HG02588 (cell line): ENCODE measurements at regions not wholly inside any gene's neighbourhood (a gene's known extent, or its start where the extent isn't known, plus 50 kb on each side); places are given as distances from the start of the nearest gene placed in this dataset.

ENCODE experiments used
- ATAC-seq: cut with Tn5 transposase; IDR thresholded peaks from one replicate; pipeline ENCODE4 v1.9.1; 2021; ENCODE audit warnings: mild to moderate bottlenecking, moderate library complexity; ENCODE audit not compliant: unreplicated experiment

GRCh38 chr6:103995571-103995970 lies 864.1 kb downstream of the HACE1 start:
- ATAC-seq: no peak

- ATAC-seq: no peak
These were observed 875.9 kb downstream of the HACE1 start for GRCh38 chr6:103983860-103984259.

GRCh38 chr6:103983011-103983410 lies 876.7 kb downstream of the HACE1 start:
- no peak for ATAC-seq

GRCh38 chr6:103982574-103982973 lies 877.1 kb downstream of the HACE1 start:
- ATAC-seq: no peak

- no peak for ATAC-seq
These were observed 880.4 kb downstream of the HACE1 start for GRCh38 chr6:103979308-103979707.

- no peak for ATAC-seq
These were observed 922.3 kb downstream of the HACE1 start for GRCh38 chr6:103937389-103937788.

- ATAC-seq: no peak
These were observed 934.4 kb downstream of the HACE1 start for GRCh38 chr6:103925317-103925716.

- ATAC-seq: no peak
These were observed 949.7 kb downstream of the HACE1 start for GRCh38 chr6:103910018-103910417.

GRCh38 chr6:103908898-103909297 lies 950.8 kb downstream of the HACE1 start:
- ATAC-seq: no peak

- ATAC-seq: no peak
These were observed 964.6 kb downstream of the HACE1 start for GRCh38 chr6:103895136-103895535.

GRCh38 chr6:103893141-103893581 lies 966.6 kb downstream of the HACE1 start:
- ATAC-seq: no peak

GRCh38 chr6:103886951-103887350 lies 972.8 kb downstream of the HACE1 start:
- no peak for ATAC-seq

GRCh38 chr6:103885446-103885845 lies 974.3 kb downstream of the HACE1 start:
- no peak for ATAC-seq

- ATAC-seq: no peak
These were observed 979.9 kb downstream of the HACE1 start for GRCh38 chr6:103879800-103880199.

GRCh38 chr6:103875221-103875620 lies 984.5 kb downstream of the HACE1 start:
- ATAC-seq: no peak

- ATAC-seq: no peak
These were observed 985.1 kb downstream of the HACE1 start for GRCh38 chr6:103874575-103874974.

GRCh38 chr6:103872678-103873077 lies 987.0 kb downstream of the HACE1 start:
- ATAC-seq: no peak

GRCh38 chr6:103872233-103872632 lies 987.5 kb downstream of the HACE1 start:
- no peak for ATAC-seq

GRCh38 chr6:103870970-103871369 lies 988.7 kb downstream of the HACE1 start:
- ATAC-seq: no peak

- ATAC-seq: no peak
These were observed 997.4 kb downstream of the HACE1 start for GRCh38 chr6:103862297-103862696.

- ATAC-seq: no peak
These were observed 1001.7 kb downstream of the HACE1 start for GRCh38 chr6:103858003-103858402.

GRCh38 chr6:103855750-103856149 lies 1004.0 kb downstream of the HACE1 start:
- no peak for ATAC-seq

GRCh38 chr6:103854059-103854458 lies 1005.7 kb downstream of the HACE1 start:
- no peak for ATAC-seq

GRCh38 chr6:103838457-103838856 lies 1021.3 kb downstream of the HACE1 start:
- no peak for ATAC-seq
